CD14-positive monocyte (primary cell): ENCODE measurements at regions not wholly inside any gene's neighbourhood (a gene's known extent, or its start where the extent isn't known, plus 50 kb on each side); places are given as distances from the start of the nearest gene placed in this dataset.

Source experiments
- DNase-seq, 3 donors: peaks; one replicate each; pipeline ENCODE4 v3.0.0-alpha.2; 2011 to 2022
- H2AFZ ChIP-seq: 2 replicates; pipeline ENCODE4 v1.6.0; 2012; ENCODE audit warnings: mild to moderate bottlenecking, low read depth, low read length, inconsistent platforms; ENCODE audit not compliant: insufficient read depth, poor library complexity, severe bottlenecking
- H3K27ac ChIP-seq, 2 donors: 1 replicate in 1 of 2; 2 replicates in 1 of 2; pipeline ENCODE4 v1.5.1; 2012 to 2013; ENCODE audit warnings: low read length in 2 of 2, control low read depth in 1 of 2, inconsistent platforms in 1 of 2, low read depth in 1 of 2, mild to moderate bottlenecking in 1 of 2
- H3K27me3 ChIP-seq, 2 donors: one replicate each; pipeline versions ENCODE4 v1.6.0 to v1.6.1; 2011 to 2013; ENCODE audit warnings: low read length in 2 of 2; ENCODE audit not compliant: control insufficient read depth in 2 of 2, insufficient read depth in 2 of 2
- H3K36me3 ChIP-seq, 2 donors: replicated peaks in 1 of 2; 1 replicate in 1 of 2; 2 replicates in 1 of 2; pipeline versions ENCODE4 v1.5.1 to v1.6.1; 2012 to 2013; ENCODE audit warnings: low read length in 2 of 2, control low read depth in 1 of 2, inconsistent platforms in 1 of 2, mild to moderate bottlenecking in 1 of 2; ENCODE audit not compliant: insufficient read depth in 2 of 2, control insufficient read depth in 1 of 2
- H3K4me1 ChIP-seq, 2 donors: 1 replicate in 1 of 2; 2 replicates in 1 of 2; pipeline versions ENCODE4 v1.5.1 to v1.6.1; 2012 to 2013; ENCODE audit warnings: low read length in 2 of 2, control low read depth in 1 of 2, inconsistent platforms in 1 of 2, mild to moderate bottlenecking in 1 of 2, moderate library complexity in 1 of 2; ENCODE audit not compliant: insufficient read depth in 2 of 2, control insufficient read depth in 1 of 2
- H3K4me2 ChIP-seq: replicated peaks from 2 replicates; pipeline ENCODE3; 2012; ENCODE audit warnings: low read length, moderate library complexity, mild to moderate bottlenecking; ENCODE audit not compliant: poor library complexity, severe bottlenecking; ENCODE audit errors: extremely low read depth
- H3K4me3 ChIP-seq, 3 experiments: fragments of 200-600 bp in 1 of 3; sonication (generic) in 1 of 3; replicated peaks in 1 of 3; 1 replicate in 2 of 3; 2 replicates in 1 of 3; pipeline ENCODE4 v1.5.1; 2011 to 2013; ENCODE audit warnings: low read length in 3 of 3, mild to moderate bottlenecking in 3 of 3, control low read depth in 2 of 3, low read depth in 2 of 3, inconsistent platforms in 1 of 3, moderate library complexity in 1 of 3
- H3K79me2 ChIP-seq: 2 replicates; pipeline ENCODE4 v1.6.0; 2012; ENCODE audit warnings: mild to moderate bottlenecking, control low read depth, inconsistent platforms, low read length, moderate library complexity; ENCODE audit not compliant: insufficient read depth
- H3K9ac ChIP-seq: 2 replicates; pipeline ENCODE4 v1.6.0; 2017; ENCODE audit warnings: low read length, mild to moderate bottlenecking; ENCODE audit not compliant: insufficient read depth, poor library complexity, severe bottlenecking
- H3K9me3 ChIP-seq, 2 donors: replicated peaks in 1 of 2; 1 replicate in 1 of 2; 2 replicates in 1 of 2; pipeline versions ENCODE4 v1.5.1 to v1.6.1; 2012 to 2013; ENCODE audit warnings: low read length in 2 of 2, control low read depth in 1 of 2; ENCODE audit not compliant: control insufficient read depth in 1 of 2, insufficient read depth in 1 of 2
- H4K20me1 ChIP-seq: 2 replicates; pipeline ENCODE4 v1.6.0; 2012; ENCODE audit warnings: mild to moderate bottlenecking, low read length, control low read depth, moderate library complexity; ENCODE audit not compliant: insufficient read depth
- H3K27ac Mint-ChIP-seq, 7 donors: one replicate each; pipeline ENCODE4 v1.8.0; 2020; ENCODE audit warnings: mild to moderate bottlenecking in 7 of 7, mixed read lengths in 7 of 7, moderate library complexity in 6 of 7, inconsistent platforms in 2 of 7
- H3K27me3 Mint-ChIP-seq, 3 donors: one replicate each; pipeline ENCODE4 v1.8.0; 2021 to 2022; ENCODE audit warnings: low read depth in 3 of 3, mild to moderate bottlenecking in 3 of 3, mixed read lengths in 3 of 3, moderate library complexity in 3 of 3, inconsistent platforms in 1 of 3
- H3K36me3 Mint-ChIP-seq, 2 donors: one replicate each; pipeline ENCODE4 v1.8.0; 2020; ENCODE audit warnings: mixed read lengths in 2 of 2, inconsistent platforms in 1 of 2, mild to moderate bottlenecking in 1 of 2
- H3K4me1 Mint-ChIP-seq: one replicate; pipeline ENCODE4 v1.8.0; 2020; ENCODE audit warnings: mild to moderate bottlenecking, mixed read lengths
- H3K4me3 Mint-ChIP-seq, 2 donors: one replicate each; pipeline ENCODE4 v1.8.0; 2020; ENCODE audit warnings: mild to moderate bottlenecking in 2 of 2, mixed read lengths in 2 of 2, moderate library complexity in 1 of 2
- H3K9me3 Mint-ChIP-seq, 7 donors: one replicate each; pipeline ENCODE4 v1.8.0; 2020 to 2022; ENCODE audit warnings: mixed read lengths in 7 of 7, mild to moderate bottlenecking in 6 of 7, moderate library complexity in 6 of 7, inconsistent platforms in 2 of 7
- WGBS: methylation state at CpG from one replicate; pipeline ENCODE4 v1.1.5; 2013; ENCODE audit warnings: missing lambda C conversion rate; ENCODE audit not compliant: insufficient coverage; 5-methylcytosine and 5-hydroxymethylcytosine counted together
- intact Hi-C, 2 donors: fragments of 100-400 bp; cut with micrococcal nuclease; formaldehyde crosslinking; loops; one replicate each; pipeline versions ENCODE4 v1.15.0 to v1.15.1; 2023
- TF ChIP-seq, protein P1 (sequence below): fragments of 200-600 bp; IDR thresholded peaks from one replicate; pipeline ENCODE4 v1.8.0; 2022; ENCODE audit warnings: antibody characterized with exemption, mild to moderate bottlenecking

DNA sequence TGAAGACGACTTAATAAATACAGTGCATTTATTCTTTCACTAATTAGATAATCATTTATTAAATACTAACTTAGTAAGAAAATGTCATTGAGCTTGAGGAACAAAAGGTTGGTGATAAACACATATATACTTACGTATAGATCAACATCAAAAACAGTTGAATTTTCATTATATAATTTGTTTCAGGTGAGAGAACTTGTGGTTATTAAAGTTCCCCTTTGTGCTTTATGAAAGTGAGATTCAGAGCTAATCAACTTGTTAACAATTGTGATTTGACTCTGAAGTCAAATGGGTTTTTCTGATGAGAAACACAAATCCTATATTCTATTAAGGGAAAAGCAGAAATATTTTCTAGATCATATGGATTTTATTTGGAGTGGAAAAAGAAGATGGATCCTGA is 524.0 kb downstream of the SOX11 start:
- TF ChIP-seq, protein P1, sequence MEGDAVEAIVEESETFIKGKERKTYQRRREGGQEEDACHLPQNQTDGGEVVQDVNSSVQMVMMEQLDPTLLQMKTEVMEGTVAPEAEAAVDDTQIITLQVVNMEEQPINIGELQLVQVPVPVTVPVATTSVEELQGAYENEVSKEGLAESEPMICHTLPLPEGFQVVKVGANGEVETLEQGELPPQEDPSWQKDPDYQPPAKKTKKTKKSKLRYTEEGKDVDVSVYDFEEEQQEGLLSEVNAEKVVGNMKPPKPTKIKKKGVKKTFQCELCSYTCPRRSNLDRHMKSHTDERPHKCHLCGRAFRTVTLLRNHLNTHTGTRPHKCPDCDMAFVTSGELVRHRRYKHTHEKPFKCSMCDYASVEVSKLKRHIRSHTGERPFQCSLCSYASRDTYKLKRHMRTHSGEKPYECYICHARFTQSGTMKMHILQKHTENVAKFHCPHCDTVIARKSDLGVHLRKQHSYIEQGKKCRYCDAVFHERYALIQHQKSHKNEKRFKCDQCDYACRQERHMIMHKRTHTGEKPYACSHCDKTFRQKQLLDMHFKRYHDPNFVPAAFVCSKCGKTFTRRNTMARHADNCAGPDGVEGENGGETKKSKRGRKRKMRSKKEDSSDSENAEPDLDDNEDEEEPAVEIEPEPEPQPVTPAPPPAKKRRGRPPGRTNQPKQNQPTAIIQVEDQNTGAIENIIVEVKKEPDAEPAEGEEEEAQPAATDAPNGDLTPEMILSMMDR: no peak
- no peak overlapping the region for H3K27ac Mint-ChIP-seq
- intact Hi-C loops: no loop called here

GRCh38 chr2:6218926-6219325 is 526.7 kb downstream of the SOX11 start:
- TF ChIP-seq, protein P1: no peak
- Histone ChIP-seq H3K27ac (no peak overlapping the region), H3K79me2 (no peaks in the 10 kb centered on the region), H3K4me2 (no peak overlapping the region), H3K4me3 (no peak overlapping the region), H2AFZ (no peak overlapping the region), H3K27me3 (no peaks in the 10 kb centered on the region), H4K20me1 (no peaks in the 10 kb centered on the region), H3K4me1 (no peaks in the 10 kb centered on the region), H3K9me3 (peaks cover 2 to 6% of the 10 kb centered on the region in 2 donors), H3K9ac (no peak overlapping the region), H3K36me3 (no peaks in the 10 kb centered on the region)
- Mint-ChIP-seq H3K27me3 (peaks cover 0 to 3% (median 0%) of the 10 kb centered on the region in 3 donors), H3K4me1 (no peaks in the 10 kb centered on the region), H3K9me3 (peaks cover 0 to 8% (median 1%) of the 10 kb centered on the region in 7 donors), H3K36me3 (no peaks in the 10 kb centered on the region), H3K4me3 (no peak overlapping the region), H3K27ac (no peak overlapping the region)
- intact Hi-C loops: no loop called here
- no peak for DNase-seq
- 100% methylated on average over 2 of the region's 4 CpGs for WGBS

More for the DNA sequence above, 524.0 kb downstream of the SOX11 start:
- Histone ChIP-seq H3K27me3 (no peaks in the 10 kb centered on the region), H3K27ac (no peak overlapping the region), H2AFZ (no peak overlapping the region), H3K79me2 (no peaks in the 10 kb centered on the region), H3K4me2 (no peak overlapping the region), H3K4me1 (no peaks in the 10 kb centered on the region), H3K36me3 (no peaks in the 10 kb centered on the region), H3K9ac (no peak overlapping the region), H3K9me3 (peaks cover 2 to 6% of the 10 kb centered on the region in 2 donors), H4K20me1 (no peaks in the 10 kb centered on the region), H3K4me3 (no peak overlapping the region)
- Mint-ChIP-seq H3K9me3 (peaks cover 0 to 12% (median 4%) of the 10 kb centered on the region in 7 donors), H3K36me3 (no peaks in the 10 kb centered on the region), H3K27me3 (peaks cover 0 to 3% (median 0%) of the 10 kb centered on the region in 3 donors), H3K4me1 (no peaks in the 10 kb centered on the region), H3K4me3 (no peak overlapping the region)
- WGBS: no CpG with 5 or more reads among the region's 2 CpGs
- no peak for DNase-seq
